Mucosa of rectum (tissue), 2 donors: ENCODE measurements at regions not wholly inside any gene's neighbourhood (a gene's known extent, or its start where the extent isn't known, plus 50 kb on each side); places are given as distances from the start of the nearest gene placed in this dataset.

Experiments
- H3K27ac ChIP-seq, 2 donors: one replicate each; pipeline ENCODE4 v1.7.0; 2013; ENCODE audit warnings: inconsistent platforms in 2 of 2, low read depth in 2 of 2, low read length in 2 of 2
- H3K27me3 ChIP-seq, 2 donors: one replicate each; pipeline ENCODE4 v1.7.0; 2013; ENCODE audit warnings: low read length in 2 of 2; ENCODE audit not compliant: control insufficient read depth in 2 of 2, insufficient read depth in 2 of 2
- H3K36me3 ChIP-seq, 2 donors: one replicate each; pipeline ENCODE4 v1.7.0; 2013; ENCODE audit warnings: low read length in 2 of 2; ENCODE audit not compliant: control insufficient read depth in 2 of 2, insufficient read depth in 2 of 2
- H3K4me1 ChIP-seq, 2 donors: one replicate each; pipeline ENCODE4 v1.7.0; 2013; ENCODE audit warnings: low read length in 2 of 2, mild to moderate bottlenecking in 1 of 2; ENCODE audit not compliant: control insufficient read depth in 2 of 2, insufficient read depth in 2 of 2
- H3K4me3 ChIP-seq, 2 donors: one replicate each; pipeline ENCODE4 v1.7.0; 2013; ENCODE audit warnings: low read length in 2 of 2
- H3K9ac ChIP-seq, 2 donors: one replicate each; pipeline ENCODE4 v1.7.0; 2013; ENCODE audit warnings: low read length in 2 of 2, low read depth in 1 of 2, mild to moderate bottlenecking in 1 of 2
- H3K9me3 ChIP-seq, 2 donors: one replicate each; pipeline ENCODE4 v1.7.0; 2013; ENCODE audit warnings: low read length in 2 of 2; ENCODE audit not compliant: control insufficient read depth in 2 of 2
- donor health status: healthy.
- donor health status: Normal muscosa, but diverticular disease.

DNA sequence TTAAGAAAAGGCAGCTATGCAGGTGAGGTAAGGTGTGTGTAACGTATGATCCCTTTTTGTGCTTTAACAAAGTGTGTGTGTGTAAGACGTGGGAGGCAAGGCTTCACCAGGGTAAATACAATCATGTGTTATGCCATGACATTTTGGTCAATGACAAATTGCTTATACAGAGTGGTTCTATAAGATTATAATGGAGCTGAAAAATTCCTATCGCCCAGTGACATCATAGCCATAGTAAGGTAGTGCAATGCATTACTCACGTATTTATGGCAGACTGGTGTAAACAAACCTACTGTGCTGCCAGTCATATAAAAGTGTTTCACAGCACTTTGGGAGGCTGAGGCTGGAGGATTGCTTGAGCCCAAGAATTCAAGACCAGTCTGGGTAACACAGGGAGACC, 60.2 kb upstream of the LCTL start:
- no peaks in the 10 kb centered on the region for H3K27me3 ChIP-seq
- no peaks in the 10 kb centered on the region for H3K9me3 ChIP-seq
- H3K27ac ChIP-seq, result no peak overlapping the region
- no peaks in the 10 kb centered on the region for H3K36me3 ChIP-seq
- peaks cover 12 to 19% of the 10 kb centered on the region in 2 donors for H3K4me1 ChIP-seq
- no peak overlapping the region for H3K9ac ChIP-seq
- no peak overlapping the region for H3K4me3 ChIP-seq

DNA sequence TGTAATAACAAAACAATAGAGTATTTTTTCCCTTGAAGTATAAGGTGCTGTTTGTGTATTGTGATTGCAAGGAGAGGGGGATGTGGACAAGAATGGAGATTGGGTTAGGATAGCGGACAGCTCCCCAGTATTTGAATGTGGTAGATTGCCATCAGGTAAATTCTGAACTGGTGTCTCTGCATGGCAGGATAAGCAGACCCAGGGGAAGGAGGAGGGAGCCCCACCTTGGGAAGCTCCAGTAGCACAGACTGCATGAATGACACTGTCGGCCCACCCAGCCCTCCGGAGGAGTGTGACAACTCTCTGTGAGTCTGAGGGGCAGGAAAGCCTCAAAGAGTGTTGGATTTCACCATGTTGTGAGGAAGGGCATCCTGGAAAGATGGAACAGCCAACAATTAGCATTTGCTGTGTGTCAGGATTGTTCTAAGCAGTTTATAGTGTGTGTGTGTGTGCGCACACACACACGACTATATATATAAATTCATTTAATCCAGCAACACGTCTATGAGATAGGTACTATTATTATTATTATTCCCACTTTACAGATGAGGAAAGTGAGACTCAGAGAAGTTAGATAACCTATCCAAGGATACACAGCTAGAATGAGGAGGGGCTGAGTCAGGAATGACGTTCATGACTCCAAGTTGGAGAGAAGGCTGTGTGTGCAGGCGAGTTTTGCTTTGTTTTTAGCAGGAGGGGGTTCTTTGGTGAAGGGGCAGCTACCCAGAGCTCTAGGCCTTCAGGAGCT, 63.4 kb upstream of the LCTL start:
- H3K27ac ChIP-seq, result no peak overlapping the region
- no peaks in the 10 kb centered on the region for H3K27me3 ChIP-seq
- H3K4me3 ChIP-seq, result no peak overlapping the region
- no peak overlapping the region for H3K9ac ChIP-seq
- H3K4me1 ChIP-seq, result no peaks in the 10 kb centered on the region
- no peaks in the 10 kb centered on the region for H3K36me3 ChIP-seq
- H3K9me3 ChIP-seq, result no peaks in the 10 kb centered on the region

DNA sequence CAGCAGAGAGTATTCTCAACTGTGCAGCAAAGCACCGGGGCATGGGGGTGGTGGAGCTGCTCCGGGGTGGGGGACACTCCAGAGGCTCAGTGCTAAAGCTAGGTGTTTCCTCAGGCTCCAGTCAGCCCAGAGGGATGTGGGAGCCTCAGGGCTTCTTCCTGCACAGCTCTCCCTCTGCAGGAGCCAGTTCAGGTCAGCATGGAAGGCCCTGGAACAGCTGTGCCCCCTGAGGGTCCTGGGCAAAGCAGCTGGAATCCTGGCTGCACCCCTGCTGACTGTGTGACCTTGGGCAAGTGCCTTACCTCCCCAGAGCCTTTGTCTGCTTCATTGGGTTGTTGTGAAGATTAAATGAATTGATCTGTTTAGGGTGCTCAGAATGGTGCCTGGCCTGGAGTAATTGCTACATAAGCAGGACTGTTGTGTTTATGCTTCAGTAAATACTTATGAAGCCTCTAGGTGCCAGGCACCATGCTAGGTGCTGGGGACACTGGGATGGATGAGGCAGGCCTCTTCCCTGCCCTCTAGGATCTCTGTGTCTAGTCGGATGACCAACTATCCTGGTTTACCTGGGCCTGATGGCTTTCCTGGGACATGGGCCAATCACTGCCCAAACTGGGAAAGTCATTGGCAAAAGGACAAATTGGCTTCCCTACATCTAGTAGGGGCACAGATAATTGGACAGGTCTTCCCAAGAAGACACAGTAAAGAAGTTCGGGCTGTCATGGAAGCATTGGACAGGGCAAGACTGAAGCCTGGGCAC, 64.2 kb upstream of the LCTL start:
- no peaks in the 10 kb centered on the region for H3K36me3 ChIP-seq
- H3K4me3 ChIP-seq, result no peak overlapping the region
- H3K9ac ChIP-seq, result no peak overlapping the region
- no peaks in the 10 kb centered on the region for H3K27me3 ChIP-seq
- no peak overlapping the region for H3K27ac ChIP-seq
- no peaks in the 10 kb centered on the region for H3K9me3 ChIP-seq
- no peaks in the 10 kb centered on the region for H3K4me1 ChIP-seq

DNA sequence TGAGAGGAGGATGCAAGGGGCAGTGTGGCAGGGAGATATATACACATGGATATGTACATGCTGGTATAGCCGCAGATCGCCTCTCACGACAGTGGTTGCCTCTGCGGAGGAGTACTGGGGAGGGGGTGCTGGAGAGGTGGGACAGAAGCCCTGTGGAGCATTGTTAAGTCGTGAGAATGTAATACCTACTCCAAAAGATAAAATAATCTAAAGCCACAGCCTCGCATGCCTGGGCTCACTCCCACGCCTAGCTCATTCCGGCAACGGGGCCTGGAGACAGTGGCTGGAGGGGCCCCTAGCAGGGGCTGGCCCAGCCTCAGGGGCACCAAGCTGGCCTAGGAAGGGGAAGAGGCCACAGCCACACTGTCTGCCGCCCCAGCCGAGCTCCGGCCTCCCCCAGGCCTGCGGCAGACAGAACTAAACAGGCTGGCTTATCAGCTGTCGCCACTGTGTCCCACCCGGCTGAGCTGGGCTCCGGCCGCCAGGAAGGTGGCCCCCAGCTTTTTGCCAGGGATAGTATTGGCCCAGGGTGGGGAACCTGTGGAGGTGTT, 65.1 kb upstream of the LCTL start:
- H3K4me1 ChIP-seq, result no peaks in the 10 kb centered on the region
- H3K9me3 ChIP-seq, result no peaks in the 10 kb centered on the region
- no peaks in the 10 kb centered on the region for H3K36me3 ChIP-seq
- H3K4me3 ChIP-seq, result no peak overlapping the region
- H3K27ac ChIP-seq, result no peak overlapping the region
- H3K27me3 ChIP-seq, result no peaks in the 10 kb centered on the region
- no peak overlapping the region for H3K9ac ChIP-seq

DNA sequence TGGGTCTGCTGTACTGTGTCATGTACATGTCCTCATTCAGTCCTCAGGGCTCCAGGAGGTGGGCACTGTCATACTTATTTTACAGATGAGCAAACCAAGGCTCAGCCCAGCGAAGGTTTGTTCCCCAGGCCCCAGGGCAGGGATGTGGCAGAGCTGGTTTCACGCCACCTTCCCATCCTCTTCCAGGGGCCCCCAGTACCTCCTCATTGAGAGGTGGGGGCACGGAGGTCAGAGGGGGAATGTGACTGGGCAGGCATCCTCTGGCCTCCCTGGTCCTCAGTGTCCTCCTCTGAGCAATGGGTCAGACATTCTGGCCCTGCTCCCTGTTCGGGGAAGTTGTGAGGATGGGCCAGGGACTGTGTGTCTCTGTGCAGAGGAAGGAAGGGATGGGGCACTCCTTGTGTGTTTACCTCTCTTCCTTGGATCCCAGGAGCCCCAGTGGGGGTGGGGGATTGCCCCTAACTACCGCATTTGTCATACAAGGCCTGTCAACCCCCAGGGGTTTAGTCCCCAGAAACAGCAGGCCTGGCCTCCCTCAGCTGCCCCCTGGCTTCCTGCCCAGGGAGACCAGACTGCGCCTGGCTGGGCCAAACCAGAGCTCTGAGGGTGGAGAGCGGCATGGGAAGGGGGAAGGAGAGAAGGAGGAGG, 65.9 kb upstream of the LCTL start:
- Histone ChIP-seq H3K4me3 (no peak overlapping the region), H3K27ac (no peak overlapping the region), H3K9ac (no peak overlapping the region), H3K27me3 (no peaks in the 10 kb centered on the region), H3K4me1 (no peaks in the 10 kb centered on the region), H3K36me3 (no peaks in the 10 kb centered on the region), H3K9me3 (no peaks in the 10 kb centered on the region)

DNA sequence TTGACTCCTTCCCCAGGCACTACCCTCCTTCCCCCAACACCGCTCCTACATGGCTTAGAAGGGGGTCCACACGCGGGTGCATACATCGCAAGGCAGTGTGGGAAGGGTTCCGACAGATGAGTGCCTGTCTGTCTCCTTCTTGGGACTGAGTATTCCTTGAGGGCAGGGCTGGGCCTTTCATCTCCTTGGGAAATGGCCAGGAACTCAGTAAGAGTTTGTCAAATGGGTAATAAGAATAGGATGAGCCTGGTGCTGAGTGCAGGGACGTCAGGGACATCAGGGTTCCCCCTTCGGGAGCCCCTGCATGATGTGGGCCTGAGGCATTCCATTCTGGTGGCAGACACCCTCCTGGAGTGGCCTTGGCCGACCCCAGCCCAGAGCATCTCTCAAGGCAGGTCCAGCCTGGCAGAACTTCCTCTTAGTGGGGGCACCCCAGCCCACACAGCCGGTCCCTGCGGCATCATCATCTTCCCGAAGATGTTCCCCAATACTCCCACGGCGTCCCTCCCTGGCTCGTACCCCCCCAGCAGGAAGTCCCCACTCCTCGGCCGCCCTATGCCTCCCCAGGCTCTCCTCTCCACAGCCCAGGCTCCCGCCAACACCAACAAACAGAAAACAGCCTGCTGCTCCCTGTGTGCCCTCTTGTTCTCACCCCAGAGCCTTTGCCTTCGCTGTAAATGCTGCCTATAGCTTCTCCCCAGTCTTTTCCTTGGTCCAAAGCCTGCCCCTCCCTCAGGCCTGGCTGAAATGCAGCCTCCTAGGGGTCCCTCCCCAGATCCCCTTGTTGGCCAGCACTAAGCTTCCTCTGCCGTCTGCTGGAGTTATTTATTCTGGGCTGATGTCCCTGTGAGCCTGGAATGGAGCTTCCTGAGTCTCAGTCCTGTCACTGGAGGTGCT, 67.5 kb upstream of the LCTL start:
- no peak overlapping the region for H3K27ac ChIP-seq
- no peak overlapping the region for H3K9ac ChIP-seq
- H3K4me1 ChIP-seq, result no peaks in the 10 kb centered on the region
- no peak overlapping the region for H3K4me3 ChIP-seq
- no peaks in the 10 kb centered on the region for H3K27me3 ChIP-seq
- H3K9me3 ChIP-seq, result no peaks in the 10 kb centered on the region
- no peaks in the 10 kb centered on the region for H3K36me3 ChIP-seq

DNA sequence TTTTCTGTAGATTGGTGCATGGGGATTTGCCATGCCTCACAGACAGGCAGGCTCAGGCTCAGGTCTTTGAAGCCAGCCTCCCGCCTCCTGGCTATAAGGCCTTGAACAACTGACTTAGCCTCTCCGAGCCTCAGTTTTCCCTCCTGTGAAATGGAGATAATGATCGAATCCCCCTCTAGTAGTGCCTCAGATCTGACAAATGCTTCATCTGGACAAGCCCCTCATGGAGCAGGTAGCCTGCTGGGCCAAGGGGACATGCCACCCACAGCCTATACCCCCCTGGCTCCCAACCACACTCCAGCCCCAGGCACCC, 68.1 kb upstream of the LCTL start:
- Histone ChIP-seq H3K9me3 (no peaks in the 10 kb centered on the region), H3K4me3 (no peak overlapping the region), H3K27me3 (no peaks in the 10 kb centered on the region), H3K4me1 (no peaks in the 10 kb centered on the region), H3K9ac (no peak overlapping the region), H3K36me3 (no peaks in the 10 kb centered on the region), H3K27ac (no peak overlapping the region)

DNA sequence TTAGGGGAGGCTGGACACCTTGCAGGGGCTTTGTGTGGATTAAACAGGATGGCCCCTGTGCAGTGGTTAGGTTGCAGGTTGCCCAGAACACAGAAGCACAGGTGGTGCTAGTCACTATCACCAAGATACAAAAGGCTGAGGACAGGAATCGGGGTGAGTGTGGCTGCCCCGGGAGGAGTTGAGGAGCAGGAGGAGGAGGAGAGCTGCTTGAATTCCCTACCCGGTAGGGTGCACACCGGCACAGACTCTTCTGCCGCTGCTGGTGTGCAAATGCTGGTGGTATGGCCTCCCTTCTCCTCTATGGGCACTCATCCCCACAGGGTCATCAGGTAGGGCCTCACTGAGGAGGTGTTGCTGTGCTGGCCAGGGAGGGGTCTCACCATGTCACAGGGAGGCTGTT, 67.5 kb upstream of the SMAD6 start:
- Histone ChIP-seq H3K36me3 (no peaks in the 10 kb centered on the region), H3K4me1 (no peaks in the 10 kb centered on the region), H3K27ac (no peak overlapping the region), H3K27me3 (no peaks in the 10 kb centered on the region), H3K9ac (no peak overlapping the region), H3K4me3 (no peak overlapping the region), H3K9me3 (no peaks in the 10 kb centered on the region)

DNA sequence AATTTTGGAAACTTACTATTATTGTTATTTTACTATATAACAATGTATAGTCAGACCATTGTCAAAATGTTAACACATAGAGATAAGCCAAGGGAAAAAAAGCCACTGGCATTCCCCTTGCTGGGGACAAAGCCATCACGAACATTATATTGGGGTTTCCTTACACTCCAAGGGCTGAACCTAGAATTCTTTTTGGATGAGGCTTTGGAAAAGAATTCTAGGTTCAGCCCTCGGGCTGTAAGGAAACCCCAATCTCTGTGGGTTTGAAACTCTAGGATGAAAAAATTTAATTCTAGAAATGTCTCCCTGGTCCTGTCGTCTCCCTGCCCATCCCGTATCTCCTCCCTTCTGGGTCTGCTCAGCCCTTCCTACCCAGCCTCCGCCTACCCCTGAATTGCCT, 67.0 kb upstream of the SMAD6 start:
- H3K9ac ChIP-seq, result no peak overlapping the region
- no peak overlapping the region for H3K4me3 ChIP-seq
- no peak overlapping the region for H3K27ac ChIP-seq
- no peaks in the 10 kb centered on the region for H3K9me3 ChIP-seq
- H3K4me1 ChIP-seq, result no peaks in the 10 kb centered on the region
- H3K27me3 ChIP-seq, result no peaks in the 10 kb centered on the region
- no peaks in the 10 kb centered on the region for H3K36me3 ChIP-seq
